ENCODE measurements at regions not wholly inside any gene's neighbourhood (a gene's known extent, or its start where the extent isn't known, plus 50 kb on each side); places are given as distances from the start of the nearest gene placed in this dataset.
"Not testable (repeated sequence)": the region's sequence is repeated elsewhere in the genome, so short reads cannot be mapped to it uniquely, and the experiment has no call there.

GRCh38 chr14:46432516-46432915 is 219.1 kb downstream of the RPL10L start:
- no peak for DNase-seq

GRCh38 chr14:46417066-46417465 is 234.5 kb downstream of the RPL10L start:
- no peak for DNase-seq

- DNase-seq = no peak
Observed at GRCh38 chr14:46404865-46405811, 246.4 kb downstream of the RPL10L start.

- DNase-seq = not testable (repeated sequence)
Observed at GRCh38 chr14:46402001-46402690, 249.4 kb downstream of the RPL10L start.

GRCh38 chr14:46401066-46401465 is 250.5 kb downstream of the RPL10L start:
- DNase-seq = no peak

- no peak for DNase-seq
Observed at GRCh38 chr14:46399049-46399448, 252.5 kb downstream of the RPL10L start.

GRCh38 chr14:46384611-46385010 is 267.0 kb downstream of the RPL10L start:
- no peak for DNase-seq

GRCh38 chr14:46381674-46382073 is 269.9 kb downstream of the RPL10L start:
- no peak for DNase-seq

GRCh38 chr14:46378248-46378647 is 273.3 kb downstream of the RPL10L start:
- DNase-seq = no peak

- DNase-seq = no peak
Observed at GRCh38 chr14:46377305-46377704, 274.3 kb downstream of the RPL10L start.

- no peak for DNase-seq
Observed at GRCh38 chr14:46369391-46369790, 282.2 kb downstream of the RPL10L start.

- no peak for DNase-seq
Observed at GRCh38 chr14:46368275-46368674, 283.3 kb downstream of the RPL10L start.

GRCh38 chr14:46352844-46353243 is 298.7 kb downstream of the RPL10L start:
- no peak for DNase-seq

- peak; percentile 22 for DNase-seq
Observed at GRCh38 chr14:46344327-46344937, 307.1 kb downstream of the RPL10L start.

- DNase-seq = no peak
Observed at GRCh38 chr14:46325777-46326176, 325.8 kb downstream of the RPL10L start.

- no peak for DNase-seq
Observed at GRCh38 chr14:46325157-46325556, 326.4 kb downstream of the RPL10L start.

- no peak for DNase-seq
Observed at GRCh38 chr14:46323404-46323762, 328.2 kb downstream of the RPL10L start.

GRCh38 chr14:46322730-46323403 is 328.7 kb downstream of the RPL10L start:
- no peak for DNase-seq

GRCh38 chr14:46322076-46322475 is 329.5 kb downstream of the RPL10L start:
- DNase-seq = no peak

- DNase-seq = no peak
Observed at GRCh38 chr14:46306267-46306666, 345.3 kb downstream of the RPL10L start.

- no peak for DNase-seq
Observed at GRCh38 chr14:46300765-46301164, 350.8 kb downstream of the RPL10L start.

GRCh38 chr14:46290706-46291105 is 360.9 kb downstream of the RPL10L start:
- DNase-seq = no peak

- DNase-seq = no peak
Observed at GRCh38 chr14:46279776-46280175, 371.8 kb downstream of the RPL10L start.
